ENCODE measurements at regions not wholly inside any gene's neighbourhood (a gene's known extent, or its start where the extent isn't known, plus 50 kb on each side); places are given as distances from the start of the nearest gene placed in this dataset. TPM values are rescaled to one million over a fixed set of nuclear protein-coding genes. Genes with fewer than 3 reads are reported as not detected.

DNA sequence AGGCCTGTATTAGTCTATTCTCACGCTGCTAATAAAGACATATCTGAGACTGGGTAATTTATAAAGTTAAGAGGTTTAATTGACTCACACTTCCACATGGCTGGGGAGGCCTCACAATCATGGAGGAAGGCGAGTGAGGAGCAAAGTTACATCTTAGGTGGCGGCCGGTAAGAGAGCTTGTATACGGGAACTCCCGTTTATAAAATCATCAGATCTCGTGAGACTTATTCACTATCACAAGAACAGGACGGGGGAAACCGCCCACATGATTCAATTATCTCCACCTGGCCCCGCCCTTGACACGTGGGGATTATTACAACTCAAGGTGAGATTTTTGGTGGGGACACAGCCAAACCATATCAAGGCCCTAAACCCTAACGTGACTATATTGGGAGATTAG, 110.1 kb downstream of the LLPH start:
- H3K4me1 ChIP-seq (ENCODE audit: control insufficient read depth, insufficient read depth, low read length): no peaks in the 10 kb centered on the region
- H3K9me3 ChIP-seq (ENCODE audit: control insufficient read depth, insufficient read depth, low read depth, low read length): no peaks in the 10 kb centered on the region
- no TSS peak for BruUV-seq (replicated peaks)
- TF ChIP-seq, protein P1, sequence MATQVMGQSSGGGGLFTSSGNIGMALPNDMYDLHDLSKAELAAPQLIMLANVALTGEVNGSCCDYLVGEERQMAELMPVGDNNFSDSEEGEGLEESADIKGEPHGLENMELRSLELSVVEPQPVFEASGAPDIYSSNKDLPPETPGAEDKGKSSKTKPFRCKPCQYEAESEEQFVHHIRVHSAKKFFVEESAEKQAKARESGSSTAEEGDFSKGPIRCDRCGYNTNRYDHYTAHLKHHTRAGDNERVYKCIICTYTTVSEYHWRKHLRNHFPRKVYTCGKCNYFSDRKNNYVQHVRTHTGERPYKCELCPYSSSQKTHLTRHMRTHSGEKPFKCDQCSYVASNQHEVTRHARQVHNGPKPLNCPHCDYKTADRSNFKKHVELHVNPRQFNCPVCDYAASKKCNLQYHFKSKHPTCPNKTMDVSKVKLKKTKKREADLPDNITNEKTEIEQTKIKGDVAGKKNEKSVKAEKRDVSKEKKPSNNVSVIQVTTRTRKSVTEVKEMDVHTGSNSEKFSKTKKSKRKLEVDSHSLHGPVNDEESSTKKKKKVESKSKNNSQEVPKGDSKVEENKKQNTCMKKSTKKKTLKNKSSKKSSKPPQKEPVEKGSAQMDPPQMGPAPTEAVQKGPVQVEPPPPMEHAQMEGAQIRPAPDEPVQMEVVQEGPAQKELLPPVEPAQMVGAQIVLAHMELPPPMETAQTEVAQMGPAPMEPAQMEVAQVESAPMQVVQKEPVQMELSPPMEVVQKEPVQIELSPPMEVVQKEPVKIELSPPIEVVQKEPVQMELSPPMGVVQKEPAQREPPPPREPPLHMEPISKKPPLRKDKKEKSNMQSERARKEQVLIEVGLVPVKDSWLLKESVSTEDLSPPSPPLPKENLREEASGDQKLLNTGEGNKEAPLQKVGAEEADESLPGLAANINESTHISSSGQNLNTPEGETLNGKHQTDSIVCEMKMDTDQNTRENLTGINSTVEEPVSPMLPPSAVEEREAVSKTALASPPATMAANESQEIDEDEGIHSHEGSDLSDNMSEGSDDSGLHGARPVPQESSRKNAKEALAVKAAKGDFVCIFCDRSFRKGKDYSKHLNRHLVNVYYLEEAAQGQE (IDR thresholded peaks at IDR 0.05; ENCODE audit: insufficient read depth in 1 of 2, low read depth in 2 of 2, low read length in 1 of 2): no peak
- TF ChIP-seq TCF7L2 (IDR thresholded peaks at IDR 0.05; ENCODE audit: low read depth, low read length) (no peak), SIN3A (IDR thresholded peaks at IDR 0.05; ENCODE audit: borderline replicate concordance, insufficient read depth, low read depth, low read length) (no peak), POLR2AphosphoS5 (IDR thresholded peaks at IDR 0.05; ENCODE audit: low read depth, low read length) (no peak)
- TF ChIP-seq, protein P2, sequence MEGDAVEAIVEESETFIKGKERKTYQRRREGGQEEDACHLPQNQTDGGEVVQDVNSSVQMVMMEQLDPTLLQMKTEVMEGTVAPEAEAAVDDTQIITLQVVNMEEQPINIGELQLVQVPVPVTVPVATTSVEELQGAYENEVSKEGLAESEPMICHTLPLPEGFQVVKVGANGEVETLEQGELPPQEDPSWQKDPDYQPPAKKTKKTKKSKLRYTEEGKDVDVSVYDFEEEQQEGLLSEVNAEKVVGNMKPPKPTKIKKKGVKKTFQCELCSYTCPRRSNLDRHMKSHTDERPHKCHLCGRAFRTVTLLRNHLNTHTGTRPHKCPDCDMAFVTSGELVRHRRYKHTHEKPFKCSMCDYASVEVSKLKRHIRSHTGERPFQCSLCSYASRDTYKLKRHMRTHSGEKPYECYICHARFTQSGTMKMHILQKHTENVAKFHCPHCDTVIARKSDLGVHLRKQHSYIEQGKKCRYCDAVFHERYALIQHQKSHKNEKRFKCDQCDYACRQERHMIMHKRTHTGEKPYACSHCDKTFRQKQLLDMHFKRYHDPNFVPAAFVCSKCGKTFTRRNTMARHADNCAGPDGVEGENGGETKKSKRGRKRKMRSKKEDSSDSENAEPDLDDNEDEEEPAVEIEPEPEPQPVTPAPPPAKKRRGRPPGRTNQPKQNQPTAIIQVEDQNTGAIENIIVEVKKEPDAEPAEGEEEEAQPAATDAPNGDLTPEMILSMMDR (IDR thresholded peaks at IDR 0.05): no peak
- DNase-seq (ENCODE audit: low read depth, low spot score) (no peak), ATAC-seq (no peak)
- POLR2A ChIA-PET: no interaction called here
- no peak overlapping the region for H3K4me3 ChIP-seq (ENCODE audit: low read depth in 2 of 2, low read length in 2 of 2)
- in situ Hi-C loops (cut with HindIII; ENCODE audit: low pct_unique_long_range_greater_than_20kb, low sequenced_read_pairs): no loop called here
- H3K36me3 ChIP-seq (ENCODE audit: control insufficient read depth, insufficient read depth, low read length): no peaks in the 10 kb centered on the region
- H3K27me3 ChIP-seq (ENCODE audit: control insufficient read depth, insufficient read depth, low read length): no peaks in the 10 kb centered on the region
- CTCF ChIA-PET: no interaction called here
- no peak overlapping the region for H3K27ac ChIP-seq (ENCODE audit: low read length)
- intact Hi-C loops (cut with micrococcal nuclease; ENCODE audit: unreplicated experiment): no loop called here

DNA sequence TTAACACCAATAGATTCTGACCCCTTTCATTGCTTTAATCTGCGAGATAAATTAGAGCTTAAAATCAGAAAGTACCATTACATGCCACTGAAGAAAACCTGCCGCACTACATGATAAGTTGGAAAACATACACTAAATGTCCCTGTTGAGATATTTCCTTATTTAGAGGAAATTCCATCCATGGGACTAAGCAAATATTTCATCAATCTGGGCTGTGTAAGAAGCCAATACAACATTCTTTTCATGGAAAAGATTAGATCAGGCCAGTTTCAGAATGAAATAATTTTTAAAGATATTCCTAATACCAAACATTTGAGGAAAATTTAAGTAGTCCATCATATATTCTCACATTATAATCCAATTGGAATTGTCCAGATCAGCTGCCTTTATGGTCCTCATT, 112.8 kb downstream of the LLPH start:
- H3K27ac ChIP-seq (ENCODE audit: low read length): no peak overlapping the region

More for the DNA sequence above, 112.8 kb downstream of the LLPH start:
- H3K36me3 ChIP-seq (ENCODE audit: control insufficient read depth, insufficient read depth, low read length): no peaks in the 10 kb centered on the region
- intact Hi-C loops (cut with micrococcal nuclease; ENCODE audit: unreplicated experiment): no loop called here
- POLR2A ChIA-PET: no interaction called here
- H3K9me3 ChIP-seq (ENCODE audit: control insufficient read depth, insufficient read depth, low read depth, low read length): no peaks in the 10 kb centered on the region
- no peaks in the 10 kb centered on the region for H3K4me1 ChIP-seq (ENCODE audit: control insufficient read depth, insufficient read depth, low read length)
- CTCF ChIA-PET: no interaction called here
- H3K27me3 ChIP-seq (ENCODE audit: control insufficient read depth, insufficient read depth, low read length): no peaks in the 10 kb centered on the region
- in situ Hi-C loops (cut with HindIII; ENCODE audit: low pct_unique_long_range_greater_than_20kb, low sequenced_read_pairs): no loop called here
- no peak overlapping the region for H3K4me3 ChIP-seq (ENCODE audit: low read depth in 2 of 2, low read length in 2 of 2)
- DNase-seq (ENCODE audit: low read depth, low spot score) (no peak), ATAC-seq (no peak)
- BruUV-seq (replicated peaks): no TSS peak
- TF ChIP-seq TCF7L2 (IDR thresholded peaks at IDR 0.05; ENCODE audit: low read depth, low read length) (no peak), SIN3A (IDR thresholded peaks at IDR 0.05; ENCODE audit: borderline replicate concordance, insufficient read depth, low read depth, low read length) (no peak), POLR2AphosphoS5 (IDR thresholded peaks at IDR 0.05; ENCODE audit: low read depth, low read length) (no peak)
- TF ChIP-seq, protein P1 (IDR thresholded peaks at IDR 0.05; ENCODE audit: insufficient read depth in 1 of 2, low read depth in 2 of 2, low read length in 1 of 2): no peak
- TF ChIP-seq, protein P2 (IDR thresholded peaks at IDR 0.05): no peak

Small RNA genes lying in the stretch of these regions (microRNA-seq; reads per million reads assigned to microRNA genes)
- not detected for gene MIR6074 (ENCODE audit: unreplicated experiment)
